ENCODE measurements at regions not wholly inside any gene's neighbourhood (a gene's known extent, or its start where the extent isn't known, plus 50 kb on each side); places are given as distances from the start of the nearest gene placed in this dataset.

DNA sequence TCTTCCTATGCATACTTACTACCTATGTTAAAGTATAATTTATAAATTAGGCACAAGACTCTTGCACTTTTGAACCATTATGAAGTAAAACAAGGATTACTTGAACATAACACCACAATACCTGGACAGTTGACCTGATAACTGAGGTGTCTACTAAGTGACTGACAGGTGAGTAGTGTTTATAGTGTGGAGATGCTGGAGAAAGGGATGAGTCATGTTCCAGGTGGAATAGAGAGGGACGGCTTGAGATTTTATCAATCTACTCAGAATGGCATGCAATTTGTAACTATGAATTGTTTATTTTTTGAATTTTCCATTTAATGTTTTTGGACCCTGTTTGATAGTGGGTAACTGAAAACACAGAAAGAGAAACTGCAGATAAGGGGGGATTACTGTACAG lies 287.6 kb downstream of the MAP2K6 start:
- no peak for TF ChIP-seq POLR2A (conservative IDR thresholded peaks at IDR 0.05)
- TF ChIP-seq CBX8 (IDR thresholded peaks at IDR 0.05; ENCODE audit: borderline replicate concordance, extremely low read depth, low read depth, low read length, poor library complexity, severe bottlenecking): no peak
- TF ChIP-seq ESRRA (IDR thresholded peaks at IDR 0.05; ENCODE audit: borderline replicate concordance, low read depth): no peak
- TF ChIP-seq, protein P1, sequence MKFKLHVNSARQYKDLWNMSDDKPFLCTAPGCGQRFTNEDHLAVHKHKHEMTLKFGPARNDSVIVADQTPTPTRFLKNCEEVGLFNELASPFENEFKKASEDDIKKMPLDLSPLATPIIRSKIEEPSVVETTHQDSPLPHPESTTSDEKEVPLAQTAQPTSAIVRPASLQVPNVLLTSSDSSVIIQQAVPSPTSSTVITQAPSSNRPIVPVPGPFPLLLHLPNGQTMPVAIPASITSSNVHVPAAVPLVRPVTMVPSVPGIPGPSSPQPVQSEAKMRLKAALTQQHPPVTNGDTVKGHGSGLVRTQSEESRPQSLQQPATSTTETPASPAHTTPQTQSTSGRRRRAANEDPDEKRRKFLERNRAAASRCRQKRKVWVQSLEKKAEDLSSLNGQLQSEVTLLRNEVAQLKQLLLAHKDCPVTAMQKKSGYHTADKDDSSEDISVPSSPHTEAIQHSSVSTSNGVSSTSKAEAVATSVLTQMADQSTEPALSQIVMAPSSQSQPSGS (CRISPR knock-in tag; IDR thresholded peaks at IDR 0.05): no peak
- no peak for TF ChIP-seq POLR2AphosphoS5 (IDR thresholded peaks at IDR 0.05; ENCODE audit: control insufficient read depth, insufficient read depth, low read depth, low read length)
- TF ChIP-seq CEBPB (tag; IDR thresholded peaks at IDR 0.05): no peak
- no peak for TF ChIP-seq SMAD2 (IDR thresholded peaks at IDR 0.05; ENCODE audit: low read depth, low read length)
- TF ChIP-seq ETS1 (conservative IDR thresholded peaks at IDR 0.05; ENCODE audit: control insufficient read depth, low read depth, low read length): no peak
- TF ChIP-seq CTCF (IDR thresholded peaks at IDR 0.05 in 2 of 3, conservative IDR thresholded peaks at IDR 0.05 in 1 of 3; ENCODE audit: insufficient read depth in 2 of 3, low read depth in 1 of 3, low read length in 3 of 3): no peak

All from K562 (cell line).